Stomach (tissue), 4 donors: ENCODE measurements at regions not wholly inside any gene's neighbourhood (a gene's known extent, or its start where the extent isn't known, plus 50 kb on each side); places are given as distances from the start of the nearest gene placed in this dataset.

Experiments
- EP300 ChIP-seq: sonication (generic); formaldehyde crosslinking; IDR thresholded peaks from one replicate; pipeline ENCODE4 v1.6.1; 2017; ENCODE audit warnings: antibody characterized with exemption
- POLR2A ChIP-seq, 4 donors: fragments of 450-650 bp; IDR thresholded peaks; one replicate each; pipeline ENCODE4 v1.6.1; 2016; ENCODE audit warnings: antibody characterized with exemption in 4 of 4, control low read depth in 2 of 4, mild to moderate bottlenecking in 1 of 4, moderate library complexity in 1 of 4
- POLR2AphosphoS5 ChIP-seq, 3 donors: sonication (generic); formaldehyde crosslinking; IDR thresholded peaks; one replicate each; pipeline ENCODE4 v1.6.1; 2016; ENCODE audit warnings: antibody characterized with exemption in 3 of 3
- TF ChIP-seq, protein P1 (sequence below), 7 experiments: fragments of 450-650 bp in 4 of 7; fragments of 200-600 bp in 3 of 7; sonication (generic) in 3 of 7; IDR thresholded peaks; one replicate each; pipeline ENCODE4 v1.5.1; 2016 to 2019; ENCODE audit warnings: antibody characterized with exemption in 7 of 7, control low read depth in 2 of 7, mild to moderate bottlenecking in 1 of 7

GRCh38 chr2:118730405-118730804 lies 117.0 kb downstream of the EN1 start:
- TF ChIP-seq POLR2A (IDR thresholded peaks at IDR 0.05) (no peak), POLR2AphosphoS5 (IDR thresholded peaks at IDR 0.05) (no peak), EP300 (no peak)
- TF ChIP-seq, protein P1, sequence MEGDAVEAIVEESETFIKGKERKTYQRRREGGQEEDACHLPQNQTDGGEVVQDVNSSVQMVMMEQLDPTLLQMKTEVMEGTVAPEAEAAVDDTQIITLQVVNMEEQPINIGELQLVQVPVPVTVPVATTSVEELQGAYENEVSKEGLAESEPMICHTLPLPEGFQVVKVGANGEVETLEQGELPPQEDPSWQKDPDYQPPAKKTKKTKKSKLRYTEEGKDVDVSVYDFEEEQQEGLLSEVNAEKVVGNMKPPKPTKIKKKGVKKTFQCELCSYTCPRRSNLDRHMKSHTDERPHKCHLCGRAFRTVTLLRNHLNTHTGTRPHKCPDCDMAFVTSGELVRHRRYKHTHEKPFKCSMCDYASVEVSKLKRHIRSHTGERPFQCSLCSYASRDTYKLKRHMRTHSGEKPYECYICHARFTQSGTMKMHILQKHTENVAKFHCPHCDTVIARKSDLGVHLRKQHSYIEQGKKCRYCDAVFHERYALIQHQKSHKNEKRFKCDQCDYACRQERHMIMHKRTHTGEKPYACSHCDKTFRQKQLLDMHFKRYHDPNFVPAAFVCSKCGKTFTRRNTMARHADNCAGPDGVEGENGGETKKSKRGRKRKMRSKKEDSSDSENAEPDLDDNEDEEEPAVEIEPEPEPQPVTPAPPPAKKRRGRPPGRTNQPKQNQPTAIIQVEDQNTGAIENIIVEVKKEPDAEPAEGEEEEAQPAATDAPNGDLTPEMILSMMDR (IDR thresholded peaks at IDR 0.05): no peak
